ENCODE measurements at regions not wholly inside any gene's neighbourhood (a gene's known extent, or its start where the extent isn't known, plus 50 kb on each side); places are given as distances from the start of the nearest gene placed in this dataset.

GRCh38 chr2:67565761-67566160 is 168.6 kb downstream of the ETAA1 start:
- no peaks in the 10 kb centered on the region for H3K36me3 ChIP-seq (ENCODE audit: insufficient read depth, low read length)
- H3K9me2 ChIP-seq (ENCODE audit: insufficient read depth, low read length): no peaks in the 10 kb centered on the region
- no peaks in the 10 kb centered on the region for H3F3A ChIP-seq (ENCODE audit: insufficient read depth, low read length, poor library complexity, severe bottlenecking)
- no peaks in the 10 kb centered on the region for H3K79me2 ChIP-seq (replicated peaks; ENCODE audit: insufficient read depth, low read length)
- TF ChIP-seq EZH2 (IDR thresholded peaks at IDR 0.05; ENCODE audit: borderline replicate concordance, insufficient read depth, low read length, poor library complexity, severe bottlenecking) (no peak), CTCF (IDR thresholded peaks at IDR 0.05; ENCODE audit: poor library complexity, severe bottlenecking) (no peak), MXI1 (conservative IDR thresholded peaks at IDR 0.05; ENCODE audit: poor library complexity, severe bottlenecking) (no peak), TAF1 (IDR thresholded peaks at IDR 0.05; ENCODE audit: low read depth) (no peak)
- no peak overlapping the region for H3K9ac ChIP-seq (ENCODE audit: low read length)
- H3K27me3 ChIP-seq (ENCODE audit: insufficient read depth, low read depth, low read length): no peaks in the 10 kb centered on the region
- H3K27ac ChIP-seq (ENCODE audit: low read length): no peak overlapping the region
- H3K4me2 ChIP-seq (ENCODE audit: low read length): no peak overlapping the region
- no peaks in the 10 kb centered on the region for H4K20me1 ChIP-seq (ENCODE audit: insufficient read depth)
- no peaks in the 10 kb centered on the region for H3K9me3 ChIP-seq (ENCODE audit: low read length)
- no peak overlapping the region for H2AFZ ChIP-seq (ENCODE audit: low read depth, low read length)
- no peak overlapping the region for H3K4me3 ChIP-seq (ENCODE audit: low read length)

- no peaks in the 10 kb centered on the region for H4K20me1 ChIP-seq (ENCODE audit: insufficient read depth)
- no peaks in the 10 kb centered on the region for H3K36me3 ChIP-seq (ENCODE audit: insufficient read depth, low read length)
- no peak overlapping the region for H3K9ac ChIP-seq (ENCODE audit: low read length)
- no peaks in the 10 kb centered on the region for H3K9me2 ChIP-seq (ENCODE audit: insufficient read depth, low read length)
- H3K27me3 ChIP-seq (ENCODE audit: insufficient read depth, low read depth, low read length): no peaks in the 10 kb centered on the region
- H2AFZ ChIP-seq (ENCODE audit: low read depth, low read length): no peak overlapping the region
- no peak for TF ChIP-seq RAD21 (conservative IDR thresholded peaks at IDR 0.05)
- no peak for TF ChIP-seq CTCF (IDR thresholded peaks at IDR 0.05; ENCODE audit: poor library complexity, severe bottlenecking)
- no peak for TF ChIP-seq MXI1 (conservative IDR thresholded peaks at IDR 0.05; ENCODE audit: poor library complexity, severe bottlenecking)
- no peak for TF ChIP-seq TAF1 (IDR thresholded peaks at IDR 0.05; ENCODE audit: low read depth)
- TF ChIP-seq EZH2 (IDR thresholded peaks at IDR 0.05; ENCODE audit: borderline replicate concordance, insufficient read depth, low read length, poor library complexity, severe bottlenecking): no peak
- TF ChIP-seq REST (IDR thresholded peaks at IDR 0.05; ENCODE audit: borderline replicate concordance): no peak
- H3F3A ChIP-seq (ENCODE audit: insufficient read depth, low read length, poor library complexity, severe bottlenecking): no peaks in the 10 kb centered on the region
- H3K4me2 ChIP-seq (ENCODE audit: low read length): no peak overlapping the region
- H3K4me3 ChIP-seq (ENCODE audit: low read length): no peak overlapping the region
- no peaks in the 10 kb centered on the region for H3K79me2 ChIP-seq (replicated peaks; ENCODE audit: insufficient read depth, low read length)
- peaks cover 4% of the 10 kb centered on the region for H3K9me3 ChIP-seq (ENCODE audit: low read length)
- no peak overlapping the region for H3K27ac ChIP-seq (ENCODE audit: low read length)
These were observed 169.2 kb downstream of the ETAA1 start for GRCh38 chr2:67566285-67566684.

Data from neural cell (in vitro differentiated cells).